LoVo (cell line): ENCODE measurements at regions not wholly inside any gene's neighbourhood (a gene's known extent, or its start where the extent isn't known, plus 50 kb on each side); places are given as distances from the start of the nearest gene placed in this dataset.

Experiments used
- DNase-seq: peaks from one replicate; pipeline ENCODE4 v3.0.0-alpha.2; 2016; ENCODE audit warnings: low spot score

- no peak for DNase-seq
These were observed 490.7 kb upstream of the B3GALT2 start for GRCh38 chr1:193676996-193677549.

GRCh38 chr1:193674292-193674944 is 488.0 kb upstream of the B3GALT2 start:
- DNase-seq = peak; percentile 16

GRCh38 chr1:193666485-193667083 is 480.2 kb upstream of the B3GALT2 start:
- DNase-seq = no peak

- no peak for DNase-seq
These were observed 477.6 kb upstream of the B3GALT2 start for GRCh38 chr1:193663965-193664364.

- no peak for DNase-seq
These were observed 475.6 kb upstream of the B3GALT2 start for GRCh38 chr1:193662030-193662429.

- no peak for DNase-seq
These were observed 475.0 kb upstream of the B3GALT2 start for GRCh38 chr1:193661385-193661784.

GRCh38 chr1:193660428-193660827 is 474.0 kb upstream of the B3GALT2 start:
- no peak for DNase-seq

GRCh38 chr1:193658691-193659090 is 472.3 kb upstream of the B3GALT2 start:
- DNase-seq = no peak

GRCh38 chr1:193658081-193658480 is 471.7 kb upstream of the B3GALT2 start:
- no peak for DNase-seq

- no peak for DNase-seq
These were observed 471.1 kb upstream of the B3GALT2 start for GRCh38 chr1:193657552-193657951.

GRCh38 chr1:193656841-193657240 is 470.4 kb upstream of the B3GALT2 start:
- no peak for DNase-seq

GRCh38 chr1:193654951-193655735 is 468.7 kb upstream of the B3GALT2 start:
- DNase-seq = peak; percentile 25

- no peak for DNase-seq
These were observed 463.2 kb upstream of the B3GALT2 start for GRCh38 chr1:193649587-193649986.

GRCh38 chr1:193634876-193635275 is 448.5 kb upstream of the B3GALT2 start:
- no peak for DNase-seq

- no peak for DNase-seq
These were observed 448.1 kb upstream of the B3GALT2 start for GRCh38 chr1:193634470-193634869.

GRCh38 chr1:193633991-193634390 is 447.6 kb upstream of the B3GALT2 start:
- DNase-seq = no peak

- DNase-seq = no peak
These were observed 446.7 kb upstream of the B3GALT2 start for GRCh38 chr1:193633093-193633492.

- DNase-seq = no peak
These were observed 444.9 kb upstream of the B3GALT2 start for GRCh38 chr1:193631306-193631705.

- no peak for DNase-seq
These were observed 443.5 kb upstream of the B3GALT2 start for GRCh38 chr1:193629875-193630274.

- no peak for DNase-seq
These were observed 440.3 kb upstream of the B3GALT2 start for GRCh38 chr1:193626695-193627094.

- no peak for DNase-seq
These were observed 438.8 kb upstream of the B3GALT2 start for GRCh38 chr1:193625255-193625654.

- no peak for DNase-seq
These were observed 433.5 kb upstream of the B3GALT2 start for GRCh38 chr1:193619911-193620310.

- DNase-seq = no peak
These were observed 428.4 kb upstream of the B3GALT2 start for GRCh38 chr1:193614817-193615216.
